Common myeloid progenitor, CD34-positive (primary cell): ENCODE measurements at regions not wholly inside any gene's neighbourhood (a gene's known extent, or its start where the extent isn't known, plus 50 kb on each side); places are given as distances from the start of the nearest gene placed in this dataset.
A peak's percentile ranks its signal among the peaks of the same experiment; 100 is the strongest.
"Not testable (repeated sequence)": the region's sequence is repeated elsewhere in the genome, so short reads cannot be mapped to it uniquely, and the experiment has no call there.

Source experiments
- CTCF ChIA-PET: fragments of 350-600 bp; sonication (Branson Sonifier 250); formaldehyde crosslinking; loops from one replicate; lab custom pipeline; 2021; ENCODE audit warnings: antibody characterized with exemption; lab: Charles Lee
- POLR2A ChIA-PET: fragments of 350-600 bp; sonication (Branson Sonifier 250); formaldehyde crosslinking; loops from one replicate; lab custom pipeline; 2021; ENCODE audit warnings: antibody characterized with exemption; lab: Charles Lee
- DNase-seq, 3 donors: peaks; one replicate each; pipeline versions ENCODE4 v3.0.0 to v3.0.0-alpha.2; 2013
- H3K27ac ChIP-seq, 2 experiments: 1 replicate in 1 of 2; 2 replicates in 1 of 2; pipeline ENCODE4 v1.7.0; 2013; ENCODE audit warnings: inconsistent platforms in 2 of 2, low read length in 2 of 2, mild to moderate bottlenecking in 2 of 2, low read depth in 1 of 2, moderate library complexity in 1 of 2; ENCODE audit not compliant: severe bottlenecking in 2 of 2, insufficient read depth in 1 of 2, poor library complexity in 1 of 2
- H3K27me3 ChIP-seq, 5 experiments: replicated peaks in 2 of 5; 1 replicate in 3 of 5; 2 replicates in 2 of 5; pipeline versions ENCODE4 v1.6.1 to v1.7.0; 2013; ENCODE audit warnings: low read length in 4 of 5, mild to moderate bottlenecking in 2 of 5, moderate library complexity in 2 of 5, inconsistent platforms in 1 of 5; ENCODE audit not compliant: insufficient read depth in 5 of 5, control insufficient read depth in 4 of 5
- H3K36me3 ChIP-seq, 4 experiments: 1 replicate in 2 of 4; 2 replicates in 2 of 4; pipeline versions ENCODE4 v1.6.1 to v1.7.0; 2013; ENCODE audit warnings: low read length in 3 of 4, control low read depth in 1 of 4, mild to moderate bottlenecking in 1 of 4; ENCODE audit not compliant: control insufficient read depth in 4 of 4, insufficient read depth in 4 of 4
- H3K4me1 ChIP-seq, 4 experiments: 1 replicate in 3 of 4; 2 replicates in 1 of 4; pipeline versions ENCODE4 v1.6.1 to v1.7.1; 2013; ENCODE audit warnings: low read length in 3 of 4, mild to moderate bottlenecking in 3 of 4, control low read depth in 1 of 4, inconsistent platforms in 1 of 4, moderate library complexity in 1 of 4; ENCODE audit not compliant: control insufficient read depth in 4 of 4, insufficient read depth in 4 of 4; ENCODE audit errors: control extremely low read depth in 1 of 4
- H3K4me3 ChIP-seq, 7 experiments: 1 replicate in 4 of 7; 2 replicates in 3 of 7; pipeline versions ENCODE4 v1.5.1 to v1.7.0; 2013; ENCODE audit warnings: mild to moderate bottlenecking in 7 of 7, low read length in 6 of 7, moderate library complexity in 6 of 7, inconsistent platforms in 2 of 7, low read depth in 2 of 7, control low read depth in 1 of 7; ENCODE audit not compliant: insufficient read depth in 4 of 7, control insufficient read depth in 1 of 7; ENCODE audit errors: extremely low read depth in 1 of 7
- H3K9me3 ChIP-seq, 5 experiments: 1 replicate in 4 of 5; 2 replicates in 1 of 5; pipeline versions ENCODE4 v1.6.1 to v1.7.1; 2013; ENCODE audit warnings: low read length in 4 of 5, mild to moderate bottlenecking in 2 of 5, inconsistent platforms in 1 of 5, low read depth in 1 of 5, moderate library complexity in 1 of 5; ENCODE audit not compliant: control insufficient read depth in 4 of 5, insufficient read depth in 2 of 5; ENCODE audit errors: control extremely low read depth in 1 of 5
- WGBS: methylation state at CpG from one replicate; pipeline ENCODE4 v1.1.5; 2013; ENCODE audit not compliant: insufficient coverage; 5-methylcytosine and 5-hydroxymethylcytosine counted together

- CTCF ChIA-PET, result no interaction called here
- POLR2A ChIA-PET, result no interaction called here
Measured at GRCh38 chr5:21397693-21398092, 1409.7 kb upstream of the CDH18 start.

DNA sequence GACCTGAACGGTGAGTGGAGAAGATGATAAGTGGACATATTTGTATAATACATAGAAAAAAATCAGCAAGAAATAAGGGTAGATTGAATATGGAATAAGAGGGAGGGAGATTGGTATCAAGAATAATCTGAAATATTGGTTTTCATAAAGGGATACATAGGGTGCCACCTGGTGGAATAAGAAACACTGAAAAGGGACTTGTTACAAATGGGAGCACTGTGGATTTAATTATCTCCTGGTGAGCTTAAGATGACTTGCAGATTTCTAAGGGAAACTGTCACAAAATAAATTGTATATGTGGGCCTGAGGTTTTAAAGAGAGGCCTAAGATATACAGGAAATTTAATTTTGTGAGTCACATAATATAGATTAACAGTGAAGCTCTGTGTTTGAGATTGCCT is 1403.5 kb upstream of the CDH18 start:
- Histone ChIP-seq H3K4me3 (no peak overlapping the region), H3K36me3 (no peaks in the 10 kb centered on the region), H3K27ac (no peak overlapping the region), H3K9me3 (no peaks in the 10 kb centered on the region), H3K27me3 (no peaks in the 10 kb centered on the region), H3K4me1 (no peaks in the 10 kb centered on the region)
- no peak for DNase-seq
- POLR2A ChIA-PET, result no interaction called here
- CTCF ChIA-PET, result interaction anchor here (0.7 kb wide), 1 partner anchor 11 kb away, joined by 3 read pairs; no protein-coding TSS in a partner anchor
- no CpG with 5 or more reads among the region's 1 CpG for WGBS

More at GRCh38 chr5:21397693-21398092, 1409.7 kb upstream of the CDH18 start:
- no peaks in the 10 kb centered on the region for H3K9me3 ChIP-seq
- no peaks in the 10 kb centered on the region for H3K27me3 ChIP-seq
- H3K36me3 ChIP-seq, result no peaks in the 10 kb centered on the region
- 88% methylated on average over 1 of the region's 2 CpGs for WGBS
- no peak overlapping the region for H3K27ac ChIP-seq
- no peak overlapping the region for H3K4me3 ChIP-seq
- H3K4me1 ChIP-seq, result no peaks in the 10 kb centered on the region
- DNase-seq, result no peak

- CTCF ChIA-PET, H3K4me3 ChIP-seq, H3K27me3 ChIP-seq, H3K27ac ChIP-seq, H3K36me3 ChIP-seq, POLR2A ChIA-PET, DNase-seq, H3K4me1 ChIP-seq, H3K9me3 ChIP-seq: not testable (repeated sequence)
Measured at GRCh38 chr5:21360754-21361153, 1372.8 kb upstream of the CDH18 start.

- CTCF ChIA-PET, result not testable (repeated sequence)
Measured at GRCh38 chr5:21341948-21342261, 1353.9 kb upstream of the CDH18 start.

GRCh38 chr5:21341203-21341947 is 1353.4 kb upstream of the CDH18 start:
- H3K4me3 ChIP-seq, result peak overlapping the region in 1 of 7 experiments; percentile 57
- H3K9me3 ChIP-seq, H3K27ac ChIP-seq, H3K27me3 ChIP-seq, H3K36me3 ChIP-seq, CTCF ChIA-PET, H3K4me1 ChIP-seq, POLR2A ChIA-PET: not testable (repeated sequence)
- no CpG with 5 or more reads among the region's 68 CpGs for WGBS
- DNase-seq, result peak in 2 of 3 donors; percentile 1 to 6

More at GRCh38 chr5:21341948-21342261, 1353.9 kb upstream of the CDH18 start:
- DNase-seq, result peak in 2 of 3 donors; percentile 42 to 46
- H3K9me3 ChIP-seq, H3K4me3 ChIP-seq, POLR2A ChIA-PET, H3K27me3 ChIP-seq, H3K4me1 ChIP-seq, H3K27ac ChIP-seq, H3K36me3 ChIP-seq: not testable (repeated sequence)
- WGBS, result 100% methylated on average over 1 of the region's 3 CpGs

DNA sequence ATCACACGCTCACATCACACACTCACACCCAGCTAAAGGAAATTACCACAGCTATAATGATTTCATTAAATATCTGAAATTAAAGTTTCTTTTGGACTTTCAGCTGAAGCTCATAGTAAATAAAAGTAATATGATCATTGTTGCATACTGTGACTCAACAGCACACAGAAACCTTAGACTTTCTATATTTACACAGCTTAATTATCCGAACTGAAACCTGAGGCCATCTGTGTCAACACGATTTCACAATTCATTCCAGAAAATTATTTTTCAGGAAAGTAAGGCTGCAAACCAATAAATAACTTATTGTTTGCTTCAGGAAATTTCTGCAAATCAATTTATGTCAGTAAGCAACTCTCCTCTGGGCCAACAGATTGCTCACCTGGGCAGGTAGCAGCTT is 1352.2 kb upstream of the CDH18 start:
- H3K4me1 ChIP-seq, H3K36me3 ChIP-seq, POLR2A ChIA-PET, H3K27me3 ChIP-seq, H3K4me3 ChIP-seq, DNase-seq, H3K27ac ChIP-seq, H3K9me3 ChIP-seq, CTCF ChIA-PET: not testable (repeated sequence)
- no CpG with 5 or more reads among the region's 3 CpGs for WGBS

GRCh38 chr5:21336478-21336877 is 1348.5 kb upstream of the CDH18 start:
- H3K9me3 ChIP-seq, DNase-seq, H3K27me3 ChIP-seq, H3K27ac ChIP-seq, CTCF ChIA-PET, POLR2A ChIA-PET, H3K4me3 ChIP-seq, H3K4me1 ChIP-seq, H3K36me3 ChIP-seq: not testable (repeated sequence)
- WGBS, result no CpG with 5 or more reads among the region's 1 CpG
